Endothelial cell (in vitro differentiated cells): ENCODE measurements at regions not wholly inside any gene's neighbourhood (a gene's known extent, or its start where the extent isn't known, plus 50 kb on each side); places are given as distances from the start of the nearest gene placed in this dataset.

Experiments
- DNase-seq: peaks from one replicate; pipeline ENCODE4 v3.0.0; 2021; ENCODE audit warnings: low spot score
- H3K27ac Mint-ChIP-seq: one replicate; pipeline ENCODE4 v1.8.0; 2021; ENCODE audit warnings: mixed read lengths, inconsistent platforms; ENCODE audit not compliant: unreplicated experiment
- H3K27me3 Mint-ChIP-seq: one replicate; pipeline ENCODE4 v1.8.0; 2021; ENCODE audit warnings: mild to moderate bottlenecking, moderate library complexity, mixed read lengths, inconsistent platforms; ENCODE audit not compliant: unreplicated experiment
- H3K36me3 Mint-ChIP-seq: one replicate; pipeline ENCODE4 v1.8.0; 2021; ENCODE audit warnings: mild to moderate bottlenecking, low read depth, mixed read lengths, inconsistent platforms; ENCODE audit not compliant: unreplicated experiment
- H3K4me1 Mint-ChIP-seq: one replicate; pipeline ENCODE4 v1.8.0; 2021; ENCODE audit warnings: mild to moderate bottlenecking, mixed read lengths, inconsistent platforms; ENCODE audit not compliant: unreplicated experiment
- H3K4me3 Mint-ChIP-seq: one replicate; pipeline ENCODE4 v1.8.0; 2021; ENCODE audit warnings: mild to moderate bottlenecking, mixed read lengths, inconsistent platforms; ENCODE audit not compliant: unreplicated experiment
- H3K9me3 Mint-ChIP-seq: one replicate; pipeline ENCODE4 v1.8.0; 2021; ENCODE audit warnings: mixed read lengths, inconsistent platforms; ENCODE audit not compliant: unreplicated experiment
- TF ChIP-seq, protein P1 (sequence below): fragments of 200-600 bp; sonication (generic); IDR thresholded peaks from one replicate; pipeline ENCODE4 v1.5.0; 2021; ENCODE audit warnings: antibody characterized with exemption; ENCODE audit not compliant: unreplicated experiment

GRCh38 chr20:19077370-19078220 is 134.8 kb upstream of the SLC24A3 start:
- no peak for DNase-seq
- TF ChIP-seq, protein P1, sequence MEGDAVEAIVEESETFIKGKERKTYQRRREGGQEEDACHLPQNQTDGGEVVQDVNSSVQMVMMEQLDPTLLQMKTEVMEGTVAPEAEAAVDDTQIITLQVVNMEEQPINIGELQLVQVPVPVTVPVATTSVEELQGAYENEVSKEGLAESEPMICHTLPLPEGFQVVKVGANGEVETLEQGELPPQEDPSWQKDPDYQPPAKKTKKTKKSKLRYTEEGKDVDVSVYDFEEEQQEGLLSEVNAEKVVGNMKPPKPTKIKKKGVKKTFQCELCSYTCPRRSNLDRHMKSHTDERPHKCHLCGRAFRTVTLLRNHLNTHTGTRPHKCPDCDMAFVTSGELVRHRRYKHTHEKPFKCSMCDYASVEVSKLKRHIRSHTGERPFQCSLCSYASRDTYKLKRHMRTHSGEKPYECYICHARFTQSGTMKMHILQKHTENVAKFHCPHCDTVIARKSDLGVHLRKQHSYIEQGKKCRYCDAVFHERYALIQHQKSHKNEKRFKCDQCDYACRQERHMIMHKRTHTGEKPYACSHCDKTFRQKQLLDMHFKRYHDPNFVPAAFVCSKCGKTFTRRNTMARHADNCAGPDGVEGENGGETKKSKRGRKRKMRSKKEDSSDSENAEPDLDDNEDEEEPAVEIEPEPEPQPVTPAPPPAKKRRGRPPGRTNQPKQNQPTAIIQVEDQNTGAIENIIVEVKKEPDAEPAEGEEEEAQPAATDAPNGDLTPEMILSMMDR = no peak
- Mint-ChIP-seq H3K9me3 (no peaks in the 10 kb centered on the region), H3K36me3 (no peaks in the 10 kb centered on the region), H3K4me3 (no peak overlapping the region), H3K4me1 (peaks cover 10% of the 10 kb centered on the region), H3K27me3 (peaks cover 2% of the 10 kb centered on the region), H3K27ac (no peak overlapping the region)

- Mint-ChIP-seq H3K4me1 (peaks cover 10% of the 10 kb centered on the region), H3K27me3 (peaks cover 2% of the 10 kb centered on the region), H3K36me3 (no peaks in the 10 kb centered on the region), H3K4me3 (no peak overlapping the region), H3K9me3 (no peaks in the 10 kb centered on the region), H3K27ac (no peak overlapping the region)
- DNase-seq = no peak
- TF ChIP-seq, protein P1 = no peak
These were observed 133.7 kb upstream of the SLC24A3 start for GRCh38 chr20:19078448-19079373.

GRCh38 chr20:19079536-19080299 is 132.7 kb upstream of the SLC24A3 start:
- peaks cover 7% of the 10 kb centered on the region for H3K4me1 Mint-ChIP-seq
- TF ChIP-seq, protein P1 = no peak
- H3K4me3 Mint-ChIP-seq = no peak overlapping the region
- H3K27me3 Mint-ChIP-seq = peaks cover 2% of the 10 kb centered on the region
- no peak overlapping the region for H3K27ac Mint-ChIP-seq
- no peak for DNase-seq
- H3K9me3 Mint-ChIP-seq = no peaks in the 10 kb centered on the region
- H3K36me3 Mint-ChIP-seq = no peaks in the 10 kb centered on the region

GRCh38 chr20:19081937-19082336 is 130.5 kb upstream of the SLC24A3 start:
- DNase-seq = no peak
- no peaks in the 10 kb centered on the region for H3K36me3 Mint-ChIP-seq
- no peak overlapping the region for H3K4me3 Mint-ChIP-seq
- no peaks in the 10 kb centered on the region for H3K4me1 Mint-ChIP-seq
- TF ChIP-seq, protein P1 = no peak
- no peaks in the 10 kb centered on the region for H3K9me3 Mint-ChIP-seq
- no peaks in the 10 kb centered on the region for H3K27me3 Mint-ChIP-seq
- no peak overlapping the region for H3K27ac Mint-ChIP-seq
